ENCODE measurements at regions not wholly inside any gene's neighbourhood (a gene's known extent, or its start where the extent isn't known, plus 50 kb on each side); places are given as distances from the start of the nearest gene placed in this dataset.

DNA sequence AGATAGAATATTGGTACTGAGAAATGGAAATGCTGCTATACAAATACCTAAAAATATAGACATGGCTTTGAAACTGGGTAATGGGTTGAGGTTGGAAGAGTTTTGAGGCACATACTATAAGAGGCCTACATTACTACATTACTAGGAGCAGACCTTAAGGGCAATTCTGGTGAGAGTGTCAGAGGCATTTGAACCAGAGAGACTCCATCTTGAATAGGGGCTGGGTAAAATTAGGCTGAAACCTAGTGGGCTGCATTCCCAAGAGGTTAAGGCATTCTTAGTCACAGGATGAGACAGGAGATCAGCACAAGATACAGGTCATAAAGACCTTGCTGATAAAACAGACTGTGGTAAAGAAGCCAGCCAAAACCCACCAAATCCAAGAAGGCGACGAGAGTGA is 104.6 kb upstream of the ADRA1B start:
- BruUV-seq (replicated peaks), result no TSS peak
- Histone ChIP-seq H4K20me1 (replicated peaks; ENCODE audit: control insufficient read depth, insufficient read depth, low read length) (no peaks in the 10 kb centered on the region), H3K9me3 (replicated peaks; ENCODE audit: control insufficient read depth, insufficient read depth, low read depth, low read length) (no peaks in the 10 kb centered on the region), H3K9me1 (ENCODE audit: control insufficient read depth, insufficient read depth, low read length) (no peaks in the 10 kb centered on the region), H3K4me2 (ENCODE audit: insufficient read depth, low read length) (no peak overlapping the region), H3K4me1 (replicated peaks in 1 of 2; ENCODE audit: control insufficient read depth in 2 of 2, insufficient read depth in 2 of 2, low read length in 2 of 2) (no peaks in the 10 kb centered on the region), H3K9ac (ENCODE audit: insufficient read depth in 1 of 2, low read depth in 2 of 2, low read length in 2 of 2) (no peak overlapping the region), H2AFZ (ENCODE audit: low read depth, low read length) (no peak overlapping the region), H3K4me3 (no peak overlapping the region), H3K79me2 (ENCODE audit: control insufficient read depth, insufficient read depth, low read length) (no peaks in the 10 kb centered on the region), H3K27me3 (ENCODE audit: control insufficient read depth in 2 of 2, insufficient read depth in 2 of 2, low read length in 2 of 2) (no peaks in the 10 kb centered on the region), H3K27ac (ENCODE audit: extremely low read depth, low read depth, low read length) (no peak overlapping the region), H3K36me3 (ENCODE audit: control insufficient read depth, insufficient read depth, low read length) (no peaks in the 10 kb centered on the region)
- CTCF ChIA-PET (ENCODE audit: low intra/inter-chr PET ratio), result no interaction called here
- intact Hi-C loops (cut with micrococcal nuclease), result no loop called here
- DNase-seq (ENCODE audit: extremely low read depth in 1 of 4, low spot score in 3 of 4) (no peak), ATAC-seq (no peak), FAIRE-seq (no peak)
- POLR2A ChIA-PET, result no interaction called here
- WGBS (ENCODE audit: insufficient coverage, low coverage, missing lambda C conversion rate), result 0% methylated on average over 2 of the region's 2 CpGs
- in situ Hi-C loops (cut with MboI), result no loop called here
- TF ChIP-seq ESRRB (CRISPR knock-in tag; IDR thresholded peaks at IDR 0.05; ENCODE audit: borderline replicate concordance), result no peak
- TF ChIP-seq CCAR2 (IDR thresholded peaks at IDR 0.05; ENCODE audit: low read depth, low read length), result no peak
- no peak for TF ChIP-seq MBD2 (IDR thresholded peaks at IDR 0.05; ENCODE audit: borderline replicate concordance, low read depth)
- TF ChIP-seq, protein P1, sequence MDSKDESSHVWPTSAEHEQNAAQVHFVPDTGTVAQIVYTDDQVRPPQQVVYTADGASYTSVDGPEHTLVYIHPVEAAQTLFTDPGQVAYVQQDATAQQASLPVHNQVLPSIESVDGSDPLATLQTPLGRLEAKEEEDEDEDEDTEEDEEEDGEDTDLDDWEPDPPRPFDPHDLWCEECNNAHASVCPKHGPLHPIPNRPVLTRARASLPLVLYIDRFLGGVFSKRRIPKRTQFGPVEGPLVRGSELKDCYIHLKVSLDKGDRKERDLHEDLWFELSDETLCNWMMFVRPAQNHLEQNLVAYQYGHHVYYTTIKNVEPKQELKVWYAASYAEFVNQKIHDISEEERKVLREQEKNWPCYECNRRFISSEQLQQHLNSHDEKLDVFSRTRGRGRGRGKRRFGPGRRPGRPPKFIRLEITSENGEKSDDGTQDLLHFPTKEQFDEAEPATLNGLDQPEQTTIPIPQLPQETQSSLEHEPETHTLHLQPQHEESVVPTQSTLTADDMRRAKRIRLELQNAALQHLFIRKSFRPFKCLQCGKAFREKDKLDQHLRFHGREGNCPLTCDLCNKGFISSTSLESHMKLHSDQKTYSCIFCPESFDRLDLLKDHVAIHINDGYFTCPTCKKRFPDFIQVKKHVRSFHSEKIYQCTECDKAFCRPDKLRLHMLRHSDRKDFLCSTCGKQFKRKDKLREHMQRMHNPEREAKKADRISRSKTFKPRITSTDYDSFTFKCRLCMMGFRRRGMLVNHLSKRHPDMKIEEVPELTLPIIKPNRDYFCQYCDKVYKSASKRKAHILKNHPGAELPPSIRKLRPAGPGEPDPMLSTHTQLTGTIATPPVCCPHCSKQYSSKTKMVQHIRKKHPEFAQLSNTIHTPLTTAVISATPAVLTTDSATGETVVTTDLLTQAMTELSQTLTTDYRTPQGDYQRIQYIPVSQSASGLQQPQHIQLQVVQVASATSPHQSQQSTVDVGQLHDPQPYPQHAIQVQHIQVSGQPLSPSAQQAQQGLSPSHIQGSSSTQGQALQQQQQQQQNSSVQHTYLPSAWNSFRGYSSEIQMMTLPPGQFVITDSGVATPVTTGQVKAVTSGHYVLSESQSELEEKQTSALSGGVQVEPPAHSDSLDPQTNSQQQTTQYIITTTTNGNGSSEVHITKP (IDR thresholded peaks at IDR 0.05; ENCODE audit: partially characterized antibody), result no peak
- no peak for TF ChIP-seq NCOR1 (IDR thresholded peaks at IDR 0.05)
- peak; percentile 89 for TF ChIP-seq ZNF311 (CRISPR knock-in tag; IDR thresholded peaks at IDR 0.05)
- TF ChIP-seq NFXL1 (CRISPR knock-in tag; IDR thresholded peaks at IDR 0.05), result 0 out of 2 replicates have a peak, but pooled peaks have one; percentile 31
- no peak for TF ChIP-seq SMARCE1 (IDR thresholded peaks at IDR 0.05)
- 0 out of 2 replicates have a peak, but pooled peaks have one; percentile 24 for TF ChIP-seq ZNF75A (CRISPR knock-in tag; IDR thresholded peaks at IDR 0.05)
- TF ChIP-seq POU5F1 (IDR thresholded peaks at IDR 0.05; ENCODE audit: borderline replicate concordance, low read depth, low read length, partially characterized antibody), result no peak
- TF ChIP-seq FOXK1 (CRISPR knock-in tag; IDR thresholded peaks at IDR 0.05; ENCODE audit: borderline replicate concordance), result no peak
- no peak for TF ChIP-seq RBM15 (IDR thresholded peaks at IDR 0.05; ENCODE audit: insufficient read depth, low read length)
- no peak for TF ChIP-seq GABPB1 (CRISPR knock-in tag; IDR thresholded peaks at IDR 0.05)
- TF ChIP-seq, protein P2, sequence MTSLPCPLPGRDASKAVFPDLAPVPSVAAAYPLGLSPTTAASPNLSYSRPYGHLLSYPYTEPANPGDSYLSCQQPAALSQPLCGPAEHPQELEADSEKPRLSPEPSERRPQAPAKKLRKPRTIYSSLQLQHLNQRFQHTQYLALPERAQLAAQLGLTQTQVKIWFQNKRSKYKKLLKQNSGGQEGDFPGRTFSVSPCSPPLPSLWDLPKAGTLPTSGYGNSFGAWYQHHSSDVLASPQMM (CRISPR knock-in tag; IDR thresholded peaks at IDR 0.05), result no peak
- peak; percentile 77 for TF ChIP-seq ZNF79 (CRISPR knock-in tag; IDR thresholded peaks at IDR 0.05; ENCODE audit: low read depth)
- no peak for TF ChIP-seq RBM39 (optimal IDR thresholded peaks at IDR 0.05; ENCODE audit: low read depth, low read length)
- TF ChIP-seq, protein P3, sequence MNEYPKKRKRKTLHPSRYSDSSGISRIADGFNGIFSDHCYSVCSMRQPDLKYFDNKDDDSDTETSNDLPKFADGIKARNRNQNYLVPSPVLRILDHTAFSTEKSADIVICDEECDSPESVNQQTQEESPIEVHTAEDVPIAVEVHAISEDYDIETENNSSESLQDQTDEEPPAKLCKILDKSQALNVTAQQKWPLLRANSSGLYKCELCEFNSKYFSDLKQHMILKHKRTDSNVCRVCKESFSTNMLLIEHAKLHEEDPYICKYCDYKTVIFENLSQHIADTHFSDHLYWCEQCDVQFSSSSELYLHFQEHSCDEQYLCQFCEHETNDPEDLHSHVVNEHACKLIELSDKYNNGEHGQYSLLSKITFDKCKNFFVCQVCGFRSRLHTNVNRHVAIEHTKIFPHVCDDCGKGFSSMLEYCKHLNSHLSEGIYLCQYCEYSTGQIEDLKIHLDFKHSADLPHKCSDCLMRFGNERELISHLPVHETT (CRISPR knock-in tag; conservative IDR thresholded peaks at IDR 0.05 in 1 of 2, IDR thresholded peaks at IDR 0.05 in 1 of 2), result peak in 1 of 2 experiments; percentile 71; a peak in 1 of 4 replicates
- 0 out of 2 replicates have a peak, but pooled peaks have one; percentile 47 for TF ChIP-seq ZNF766 (CRISPR knock-in tag; conservative IDR thresholded peaks at IDR 0.05)
- peak; percentile 90 for TF ChIP-seq ZBTB17 (CRISPR knock-in tag; IDR thresholded peaks at IDR 0.05)
